GM19455 (cell line): ENCODE measurements at regions not wholly inside any gene's neighbourhood (a gene's known extent, or its start where the extent isn't known, plus 50 kb on each side); places are given as distances from the start of the nearest gene placed in this dataset.

Experiments used
- ATAC-seq: cut with Tn5 transposase; IDR thresholded peaks from one replicate; pipeline ENCODE4 v1.9.1; 2021; ENCODE audit not compliant: unreplicated experiment

DNA sequence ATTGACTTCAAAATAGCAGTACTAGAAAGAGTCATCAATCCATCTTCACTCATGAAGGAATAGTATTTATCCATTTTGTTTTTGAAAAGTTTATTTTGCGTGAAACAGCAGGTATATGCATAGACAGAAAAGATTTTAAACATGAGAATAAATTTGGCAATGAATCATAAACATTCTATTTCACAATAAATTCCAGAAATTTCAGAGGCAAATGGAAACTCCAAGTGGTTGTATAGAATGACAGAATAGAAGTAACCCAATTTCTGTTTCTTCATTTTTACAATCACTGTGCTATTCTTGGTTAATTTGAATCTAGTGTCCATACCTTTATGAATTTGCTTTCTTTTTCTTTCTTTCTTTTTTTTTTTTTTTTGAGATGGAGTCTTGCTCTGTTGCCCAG lies 173.0 kb upstream of the ECI2 start:
- no peak for ATAC-seq

DNA sequence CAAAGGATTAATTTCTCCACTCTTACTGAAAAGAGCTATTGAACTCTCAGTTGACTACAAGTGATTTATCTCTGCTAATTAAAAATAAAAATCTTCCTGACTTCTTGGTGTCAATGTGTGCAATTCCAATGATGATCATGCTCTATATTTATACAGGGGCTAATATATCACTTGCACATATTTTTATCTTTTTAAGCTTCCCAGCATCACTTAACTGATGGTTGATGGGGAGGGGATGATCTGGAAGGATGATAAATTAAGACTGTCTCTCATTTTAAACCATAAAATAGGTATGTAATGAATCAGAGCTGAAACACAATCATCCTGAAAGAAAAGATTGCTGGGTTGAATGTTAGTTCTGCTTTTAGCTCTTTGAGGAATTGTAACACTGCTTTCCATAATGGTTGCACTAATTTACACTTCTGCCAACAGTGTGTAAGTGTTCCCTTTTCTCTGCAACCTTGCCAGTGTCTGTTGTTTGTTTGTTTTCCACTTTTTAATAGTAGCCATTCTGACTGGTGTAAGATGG lies 169.6 kb upstream of the ECI2 start:
- no peak for ATAC-seq

DNA sequence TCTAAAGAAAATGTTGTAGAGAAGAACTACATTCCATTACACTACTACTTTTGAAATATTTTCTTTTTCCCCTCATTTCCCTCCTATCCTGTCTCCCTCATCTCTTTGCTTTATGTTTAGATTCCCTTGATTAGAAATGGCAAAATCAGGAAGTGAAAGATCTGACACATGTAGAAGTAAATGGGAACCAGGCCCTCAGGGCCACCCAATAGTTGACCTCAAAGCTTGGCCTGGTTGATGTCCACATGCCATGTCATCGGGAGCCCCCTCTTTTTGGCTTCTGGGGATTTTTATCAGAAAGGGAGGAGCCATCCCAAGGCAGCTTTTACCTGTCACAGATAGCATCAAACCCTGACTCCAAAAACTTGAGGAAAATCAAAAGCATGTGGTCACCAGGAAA lies 168.3 kb upstream of the ECI2 start:
- no peak for ATAC-seq

DNA sequence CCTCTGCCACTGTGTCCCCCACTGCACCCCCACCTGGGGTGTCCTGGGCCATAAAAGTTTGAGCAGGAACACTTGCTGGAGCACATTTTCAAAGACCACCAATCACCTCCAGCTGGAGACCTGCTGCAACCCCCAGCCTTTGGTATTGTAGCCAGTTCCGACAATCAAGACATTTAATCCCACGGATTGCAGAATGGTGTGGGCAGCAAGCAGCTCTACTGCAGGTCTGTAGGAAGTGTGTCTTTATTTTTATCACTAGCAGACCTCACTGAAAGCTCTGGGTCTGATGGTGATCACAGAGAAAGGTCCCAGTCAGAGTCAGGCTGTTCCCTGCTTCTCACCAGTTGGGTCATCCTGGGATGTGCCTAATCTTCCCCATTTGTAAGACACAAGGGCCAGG lies 167.1 kb upstream of the ECI2 start:
- no peak for ATAC-seq

DNA sequence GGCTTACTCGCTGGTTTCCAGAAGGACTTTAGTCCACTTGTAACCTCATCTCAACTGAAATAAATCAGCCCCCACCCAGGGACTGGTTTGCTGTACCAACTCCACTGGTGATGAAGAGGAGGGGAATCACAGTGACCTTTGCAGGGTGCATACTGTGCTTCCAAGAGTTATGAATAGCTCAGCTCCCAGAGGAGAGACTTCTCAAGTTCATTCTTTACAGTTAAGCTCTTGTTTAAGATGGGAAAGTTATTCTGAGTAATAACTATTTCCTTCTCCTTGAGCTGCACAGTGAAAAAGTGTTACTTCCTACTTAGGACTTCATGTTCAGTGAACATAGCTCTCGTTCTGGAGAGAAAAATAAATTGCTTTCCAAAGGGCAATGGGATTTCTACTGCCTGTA lies 166.5 kb upstream of the ECI2 start:
- no peak for ATAC-seq

DNA sequence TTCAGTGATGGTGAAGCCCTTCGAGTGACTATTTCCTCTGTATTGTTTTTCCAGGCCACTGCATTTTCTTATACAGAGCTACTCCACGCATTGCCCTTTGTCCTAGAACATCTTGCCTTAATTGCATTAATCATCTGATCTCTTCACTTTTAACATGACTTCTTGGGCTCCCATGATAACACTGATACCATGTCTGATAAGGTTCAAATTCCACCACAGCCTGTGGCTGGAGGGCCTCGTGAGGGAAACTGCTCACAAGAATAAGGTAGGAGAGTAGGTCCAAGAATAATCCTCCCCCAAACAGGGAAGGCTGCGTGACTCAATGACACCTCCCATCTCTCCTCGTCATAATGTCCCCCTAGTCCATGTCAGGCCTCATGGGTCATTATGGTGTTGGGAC lies 165.5 kb upstream of the ECI2 start:
- no peak for ATAC-seq

DNA sequence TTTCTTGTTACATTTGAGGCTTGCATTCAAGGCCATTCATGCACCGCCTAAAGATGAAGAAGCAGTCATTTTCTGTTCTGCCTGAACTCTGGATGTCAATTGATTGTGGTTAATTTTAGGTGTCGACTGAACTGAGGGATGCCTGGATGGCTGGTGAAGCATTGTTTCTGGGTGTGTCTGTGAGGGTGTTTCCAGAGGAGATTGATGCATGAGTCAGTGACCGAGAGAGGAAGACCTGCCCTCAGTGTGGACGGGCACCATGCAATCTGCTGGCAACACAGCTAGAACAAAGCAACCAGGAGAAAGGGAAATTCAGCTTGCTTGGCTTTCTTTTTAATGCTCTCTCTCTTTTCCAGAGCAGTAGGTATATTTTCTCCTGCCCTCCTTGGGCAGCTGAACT lies 164.1 kb upstream of the ECI2 start:
- ATAC-seq = no peak

DNA sequence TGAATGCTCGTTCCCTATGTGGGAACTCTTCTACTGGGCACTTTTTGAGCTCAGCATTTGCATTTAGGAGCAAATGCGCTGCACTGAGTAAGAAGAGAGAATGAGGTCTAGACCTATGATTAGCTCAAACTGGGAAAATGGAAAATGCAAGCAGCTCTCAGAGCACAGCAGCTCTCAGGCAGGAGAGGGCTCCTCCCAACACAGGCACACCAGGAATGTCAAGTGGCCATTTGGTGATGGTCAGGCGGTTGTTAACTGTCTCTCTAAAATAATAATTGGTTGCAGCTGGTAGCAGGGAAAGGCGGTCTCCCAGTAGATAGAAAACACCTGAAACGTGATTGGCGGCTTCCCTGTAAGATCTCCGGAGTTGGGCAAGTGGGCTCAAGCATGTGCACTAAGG lies 162.0 kb upstream of the ECI2 start:
- ATAC-seq = no peak

DNA sequence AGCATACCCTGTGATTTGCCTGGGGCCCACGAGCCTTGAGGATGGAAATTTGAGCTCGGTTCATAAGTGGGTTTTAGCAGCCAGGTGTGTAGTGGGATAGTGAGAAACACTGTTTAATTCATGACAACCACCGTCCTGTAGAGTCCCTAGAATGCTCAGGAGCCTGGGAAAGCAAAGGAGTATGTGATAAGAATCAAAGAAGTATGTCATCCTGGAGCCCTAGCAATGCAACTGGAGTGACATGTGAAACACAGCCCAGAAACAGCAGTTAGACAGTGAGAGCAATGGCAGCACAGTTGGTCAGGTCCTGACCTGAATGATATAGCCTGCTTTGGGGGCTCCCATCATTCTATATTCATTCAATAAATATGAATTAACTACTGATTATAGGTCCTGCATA lies 161.2 kb upstream of the ECI2 start:
- ATAC-seq = no peak

DNA sequence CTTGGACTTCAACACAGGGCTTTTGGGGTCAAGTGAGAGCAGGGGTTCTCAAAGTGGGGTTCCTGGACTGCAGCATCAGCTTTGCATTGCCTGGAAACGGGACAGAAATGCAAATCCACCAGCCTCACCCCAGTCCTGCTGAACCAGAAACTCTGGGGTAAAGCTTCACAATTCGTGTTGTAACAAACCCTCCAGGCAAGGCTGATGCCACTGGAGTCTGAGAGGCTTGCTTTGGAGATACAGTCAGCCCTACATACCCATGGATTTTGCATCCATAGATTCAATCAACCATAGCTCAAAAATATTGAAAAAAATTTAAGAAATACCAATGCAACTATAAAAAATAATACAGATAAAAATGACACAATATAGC lies 160.4 kb upstream of the ECI2 start:
- no peak for ATAC-seq

DNA sequence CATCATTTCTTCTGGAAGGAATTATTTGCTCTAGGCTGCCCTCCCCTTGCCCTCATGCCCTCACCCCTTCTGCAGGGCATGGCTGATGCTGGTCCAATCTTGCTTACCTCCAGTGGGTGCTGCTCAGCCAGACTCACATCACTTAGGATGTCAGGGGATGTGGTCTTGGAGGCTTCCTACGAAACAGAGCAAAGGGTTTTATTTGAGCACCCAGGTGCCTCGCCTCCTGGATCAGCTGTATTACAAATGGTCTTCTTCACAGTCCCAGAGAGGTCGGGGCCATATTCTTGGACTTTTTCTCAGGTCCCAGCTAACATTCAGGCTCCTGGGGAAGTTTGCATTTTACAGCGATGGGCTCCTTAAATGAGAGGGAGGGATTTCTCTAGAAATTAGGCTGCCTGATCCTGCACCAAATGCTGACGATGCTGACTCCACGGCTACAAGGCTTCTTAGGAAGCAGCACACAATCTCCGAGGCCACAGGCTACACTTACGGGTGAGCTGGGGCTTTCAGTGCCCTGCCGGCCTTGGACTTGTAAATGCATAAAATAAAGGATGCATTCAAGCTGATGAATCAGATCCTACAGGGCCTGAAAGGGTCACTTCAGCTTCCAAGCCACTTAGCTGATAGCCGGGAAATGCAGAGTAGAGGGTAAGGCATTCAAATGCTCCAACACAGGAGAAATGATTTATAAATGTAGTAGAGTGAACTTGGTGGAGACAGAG lies 159.8 kb upstream of the ECI2 start:
- no peak for ATAC-seq

DNA sequence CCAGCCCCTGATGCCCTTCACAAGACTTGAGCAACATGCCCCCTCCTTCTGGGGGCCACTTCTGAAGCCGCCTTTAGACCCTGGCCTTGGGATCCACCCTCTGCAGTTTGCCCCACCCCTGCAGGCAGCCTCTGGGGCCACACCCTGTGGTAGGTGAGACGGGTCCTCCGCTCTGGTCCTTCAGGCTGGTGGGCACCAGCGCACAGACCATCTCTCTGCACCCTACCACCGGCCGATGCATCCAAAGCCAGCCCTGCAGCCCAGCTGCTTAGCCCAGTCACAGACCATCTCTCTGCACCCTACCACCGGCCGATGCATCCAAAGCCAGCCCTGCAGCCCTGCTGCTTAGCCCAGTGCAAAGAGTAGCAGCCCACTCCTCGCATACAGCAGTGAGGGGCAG lies 159.3 kb upstream of the ECI2 start:
- no peak for ATAC-seq

DNA sequence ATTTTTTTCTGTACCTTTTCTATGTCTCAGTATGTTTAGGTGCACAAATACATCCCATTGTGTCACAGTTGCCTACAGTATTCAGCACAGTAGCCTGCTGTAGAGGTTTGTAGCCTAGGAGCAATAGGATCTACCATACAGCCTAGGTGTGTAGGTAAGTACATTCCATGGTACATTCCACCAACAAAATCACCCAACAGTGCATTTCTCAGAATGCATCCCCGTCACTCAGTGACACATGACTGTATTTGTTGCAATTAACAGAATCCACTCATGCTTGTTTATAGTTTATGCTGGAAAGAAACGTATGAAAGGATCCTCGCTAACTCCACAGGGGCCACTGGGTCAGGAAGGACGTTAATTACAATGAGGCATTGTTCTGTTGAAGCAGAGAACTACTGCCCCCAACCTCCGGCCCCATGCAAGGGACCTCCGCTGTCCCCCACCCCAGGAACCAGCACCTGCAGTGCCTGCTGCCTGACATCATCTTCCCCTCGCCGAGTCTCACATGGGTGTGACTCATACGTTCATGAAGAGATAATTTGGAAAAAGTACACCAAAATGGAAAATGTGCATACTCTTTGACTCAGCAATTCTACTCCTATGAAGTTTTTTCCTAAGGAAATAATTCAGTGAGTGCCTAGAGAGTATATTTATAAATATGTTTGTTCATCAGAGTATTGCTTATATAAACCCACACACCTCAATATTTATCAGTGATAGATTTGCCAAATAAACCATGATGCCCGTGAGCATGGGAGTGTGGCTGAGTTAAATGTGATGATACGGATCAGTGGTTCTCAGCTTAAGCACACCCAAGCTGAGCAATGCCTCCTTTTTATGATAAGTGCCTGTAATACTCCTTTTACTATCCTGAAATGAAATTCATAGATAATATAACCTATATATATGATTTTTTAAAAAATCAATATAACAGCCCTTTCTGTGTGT lies 156.4 kb upstream of the ECI2 start:
- ATAC-seq = no peak

DNA sequence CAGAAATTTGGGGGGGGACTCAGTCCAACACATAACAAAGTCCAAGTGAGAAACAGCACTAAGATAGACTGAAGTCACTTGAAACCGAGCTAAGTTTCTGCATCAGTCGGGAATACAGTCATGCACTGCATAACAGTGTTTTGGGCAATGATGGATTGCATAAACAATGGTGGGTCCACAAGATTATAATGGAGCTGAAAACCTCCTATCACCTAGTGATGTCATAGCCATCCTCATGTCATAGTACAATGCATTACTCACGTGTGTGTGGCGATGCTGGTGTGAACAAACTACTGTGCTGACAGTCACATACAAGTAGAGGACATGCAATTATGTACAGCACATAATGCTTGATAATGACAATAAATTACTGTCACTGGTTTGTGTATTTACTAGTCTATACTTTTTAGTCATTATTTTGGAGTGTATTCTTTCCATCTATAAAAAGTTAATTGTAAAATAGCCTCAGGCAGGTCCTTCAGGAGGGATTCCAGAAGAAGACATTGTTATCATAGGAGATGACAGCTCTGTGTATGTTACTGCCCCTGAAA lies 154.5 kb upstream of the ECI2 start:
- ATAC-seq = no peak

DNA sequence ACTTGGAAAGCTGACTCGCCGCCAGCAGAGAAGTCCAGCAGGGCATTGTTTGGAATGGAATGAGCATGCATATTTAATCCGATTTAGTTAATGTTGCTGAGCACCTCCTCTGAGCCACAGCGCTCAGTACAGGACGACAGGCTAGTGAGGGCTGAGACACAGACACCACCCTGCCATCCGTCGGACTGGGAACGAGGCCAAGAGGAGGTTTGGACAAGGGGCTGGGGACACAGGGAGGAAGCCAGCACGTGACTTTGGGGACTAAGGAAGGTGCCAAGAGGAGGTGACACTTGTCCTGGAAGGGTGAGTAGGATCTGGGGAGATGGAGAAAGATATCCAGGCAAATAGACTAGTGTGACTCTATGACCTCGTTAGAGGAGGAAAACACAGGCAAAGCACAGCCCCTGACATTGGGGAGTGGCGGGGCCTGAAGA lies 152.5 kb upstream of the ECI2 start:
- no peak for ATAC-seq

DNA sequence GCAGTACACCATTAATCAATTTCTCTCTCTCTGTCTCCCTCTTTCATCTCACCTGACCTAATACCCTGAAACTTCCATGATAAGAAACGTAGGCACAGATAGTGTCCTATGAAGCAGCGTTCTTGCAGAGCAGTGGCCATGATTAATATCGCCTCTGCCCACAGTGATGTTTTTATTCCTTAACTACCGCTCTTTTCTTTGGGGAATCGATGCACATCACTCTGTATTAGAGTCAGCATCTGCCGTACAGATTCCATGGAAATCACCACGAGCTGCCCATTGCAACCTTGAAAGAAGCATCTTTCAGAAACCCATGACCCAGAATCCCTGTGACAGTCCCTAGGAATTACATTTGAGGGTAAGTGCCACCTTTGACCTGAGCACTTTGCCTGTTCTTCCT lies 152.0 kb upstream of the ECI2 start:
- no peak for ATAC-seq

DNA sequence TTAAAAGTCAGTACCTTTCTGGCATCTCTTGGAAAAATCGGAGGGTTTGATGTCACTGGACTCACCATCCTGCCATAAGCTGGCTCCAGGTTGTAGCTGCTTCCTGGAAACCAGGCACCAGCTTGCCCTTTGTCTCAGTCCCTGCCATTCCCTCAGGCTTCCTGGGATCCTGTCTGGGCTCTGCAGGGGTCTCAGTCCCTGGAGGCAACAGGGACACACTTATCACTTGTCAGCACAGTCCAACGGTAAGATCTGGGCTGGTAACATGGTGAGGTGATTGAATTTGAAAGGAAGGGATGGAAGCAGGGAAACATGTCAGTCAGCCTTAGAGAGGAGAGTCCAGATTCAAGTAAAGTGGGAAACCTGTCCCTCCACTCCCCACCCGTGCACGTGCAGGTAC lies 147.6 kb upstream of the ECI2 start:
- no peak for ATAC-seq

DNA sequence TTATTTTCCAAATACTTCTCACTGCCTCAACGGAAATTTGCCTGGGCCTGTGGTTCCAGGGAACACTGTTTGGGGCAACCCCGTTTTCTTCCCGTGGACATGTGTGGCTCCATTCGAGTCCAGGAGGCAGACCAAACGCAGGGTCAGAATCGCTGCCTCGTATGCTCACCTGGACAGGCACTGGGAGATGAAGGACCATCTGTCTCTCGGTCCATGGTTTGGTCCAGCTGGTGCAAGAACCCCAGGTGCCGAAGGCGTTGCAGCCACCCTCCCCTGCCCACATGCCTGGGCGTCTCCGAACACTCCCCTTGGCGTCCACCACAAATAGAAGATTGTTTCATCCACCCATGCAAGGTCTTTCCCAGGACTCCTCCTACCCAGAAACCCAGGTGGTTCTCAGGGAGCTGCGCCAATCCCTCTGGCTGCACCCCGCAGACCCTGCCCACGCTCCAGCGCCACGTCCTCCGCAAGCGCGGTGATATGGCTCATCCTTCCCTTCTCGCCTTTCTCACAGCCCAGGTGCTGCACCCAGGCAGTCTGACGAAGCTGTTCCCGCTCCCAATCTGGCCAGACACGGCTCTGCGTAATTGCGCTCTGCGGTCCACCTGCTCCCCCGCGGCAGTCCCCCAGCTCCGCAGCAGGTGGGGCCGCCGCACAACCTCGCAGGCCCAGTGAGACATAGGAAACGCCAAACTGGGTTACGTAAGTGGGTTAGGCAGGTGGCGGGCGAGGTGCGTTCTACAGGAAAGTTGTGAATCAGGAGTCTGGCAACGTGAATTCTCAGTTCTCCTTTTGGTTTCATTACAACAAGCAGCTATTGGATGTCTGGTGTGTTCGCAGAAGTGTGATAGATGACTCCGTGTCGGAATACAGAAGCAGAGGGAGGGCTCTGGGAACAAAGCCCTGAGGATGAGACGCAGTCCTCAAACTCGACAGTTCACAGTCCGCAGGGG lies 146.2 kb upstream of the ECI2 start:
- no peak for ATAC-seq

DNA sequence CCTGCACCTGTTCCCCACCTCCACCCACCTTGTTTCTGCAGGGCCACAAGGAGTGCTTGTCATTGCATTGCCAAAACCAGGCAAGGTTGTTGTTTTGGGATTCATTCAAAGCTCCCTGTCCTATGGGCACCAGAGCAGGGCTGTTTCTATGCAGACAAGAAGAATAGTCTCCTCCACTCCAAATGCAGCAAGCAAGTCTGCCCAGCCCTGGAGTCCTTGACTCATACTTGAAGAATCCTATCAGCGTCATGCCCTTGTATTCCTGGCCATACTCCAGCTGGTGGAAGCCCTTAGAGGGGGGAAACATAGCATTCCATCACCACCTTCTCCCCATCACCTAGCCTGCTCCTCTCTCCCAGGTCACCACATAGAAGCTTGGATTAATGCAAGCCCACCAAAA lies 145.3 kb upstream of the ECI2 start:
- no peak for ATAC-seq

DNA sequence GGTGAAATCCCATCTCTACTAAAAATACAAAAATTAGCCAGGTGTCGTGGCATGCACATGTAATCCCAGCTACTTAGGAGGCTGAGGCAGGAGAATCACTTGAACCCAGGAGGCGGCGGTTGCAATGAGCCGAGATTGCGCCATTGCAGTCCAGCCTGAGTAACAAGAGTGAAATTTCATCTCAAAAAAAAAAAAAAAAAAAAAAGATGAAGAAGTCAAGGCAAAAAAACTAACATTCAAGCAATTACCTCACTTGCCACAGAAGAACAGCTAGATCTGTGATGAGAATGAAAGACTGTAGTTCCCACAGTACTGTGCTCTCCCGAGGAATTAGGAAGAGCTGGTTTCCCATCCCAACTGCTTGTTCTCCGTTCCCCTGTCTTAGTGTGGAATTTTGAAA lies 144.7 kb upstream of the ECI2 start:
- ATAC-seq = no peak
